ENCODE measurements at regions not wholly inside any gene's neighbourhood (a gene's known extent, or its start where the extent isn't known, plus 50 kb on each side); places are given as distances from the start of the nearest gene placed in this dataset.

DNA sequence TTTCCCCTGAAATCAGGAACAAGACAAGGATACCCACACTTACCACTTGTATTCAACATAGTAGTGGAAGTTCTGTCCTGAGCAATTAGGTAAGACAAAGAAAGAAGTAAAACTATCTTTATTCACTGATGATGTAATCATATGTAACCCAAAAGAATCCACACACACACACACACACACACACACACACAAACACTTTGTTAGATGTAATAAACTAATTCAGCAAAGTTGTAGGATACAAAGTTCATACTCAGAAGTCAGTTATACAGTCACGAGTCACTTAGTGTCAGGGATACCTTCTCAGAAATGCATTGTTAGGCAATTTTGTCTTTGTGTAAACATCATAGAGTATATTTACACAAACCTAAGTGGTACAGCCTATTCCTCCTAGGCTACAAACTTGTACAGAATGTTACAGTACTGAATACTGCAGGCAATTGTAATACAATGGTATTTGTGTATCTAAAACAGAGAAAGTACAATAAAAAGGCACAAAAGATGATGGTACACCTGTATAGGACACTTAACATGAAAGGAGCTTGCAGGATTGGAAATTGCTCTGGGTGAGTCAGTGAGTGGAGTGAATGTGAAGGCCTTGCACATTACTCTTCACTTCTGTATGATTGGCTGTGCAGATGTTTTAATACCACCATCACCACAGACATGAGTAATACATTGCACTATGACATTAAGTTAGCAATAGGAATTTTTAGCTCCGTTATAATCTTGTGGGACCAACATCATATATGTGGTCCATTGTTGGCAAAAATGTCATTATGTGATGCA is 370.1 kb downstream of the ZFHX3 start:
- TF ChIP-seq CTCF (IDR thresholded peaks at IDR 0.05; ENCODE audit: insufficient read depth, low read length, poor library complexity, severe bottlenecking): no peak
- no peak for TF ChIP-seq EZH2phosphoT487 (conservative IDR thresholded peaks at IDR 0.05; ENCODE audit: low read length)
